ENCODE measurements at regions not wholly inside any gene's neighbourhood (a gene's known extent, or its start where the extent isn't known, plus 50 kb on each side); places are given as distances from the start of the nearest gene placed in this dataset.

DNA sequence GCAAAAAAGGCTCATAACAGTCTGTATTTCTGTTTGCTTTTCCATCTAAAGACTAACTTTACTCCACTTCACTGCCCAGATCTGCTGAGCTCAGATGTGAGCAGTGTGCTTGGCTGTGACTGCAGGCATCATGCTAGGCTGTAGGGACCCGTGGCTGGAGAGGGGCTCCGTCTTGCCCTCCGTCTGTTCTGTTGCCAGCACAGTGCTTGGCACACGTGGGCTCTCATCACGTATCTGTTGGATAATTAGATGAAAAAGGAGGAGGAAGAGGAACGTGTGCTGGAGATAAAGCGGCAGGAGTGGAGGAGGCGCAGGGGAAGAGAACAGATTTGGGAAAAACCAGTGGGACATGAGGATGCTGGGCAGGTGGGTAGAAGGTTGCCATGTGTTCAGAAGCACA is 57.6 kb upstream of the IER3 start:
- no peak for DNase-seq
- intact Hi-C loops (cut with micrococcal nuclease) = no loop called here
- Histone ChIP-seq H3K4me3 (no peak overlapping the region), H3K27me3 (ENCODE audit: low read depth) (no peaks in the 10 kb centered on the region), H3K4me1 (peaks cover 5% of the 10 kb centered on the region), H3K9me3 (replicated peaks) (no peaks in the 10 kb centered on the region), H3K27ac (replicated peaks) (no peak overlapping the region), H3K36me3 (no peaks in the 10 kb centered on the region)
- TF ChIP-seq, protein P1, sequence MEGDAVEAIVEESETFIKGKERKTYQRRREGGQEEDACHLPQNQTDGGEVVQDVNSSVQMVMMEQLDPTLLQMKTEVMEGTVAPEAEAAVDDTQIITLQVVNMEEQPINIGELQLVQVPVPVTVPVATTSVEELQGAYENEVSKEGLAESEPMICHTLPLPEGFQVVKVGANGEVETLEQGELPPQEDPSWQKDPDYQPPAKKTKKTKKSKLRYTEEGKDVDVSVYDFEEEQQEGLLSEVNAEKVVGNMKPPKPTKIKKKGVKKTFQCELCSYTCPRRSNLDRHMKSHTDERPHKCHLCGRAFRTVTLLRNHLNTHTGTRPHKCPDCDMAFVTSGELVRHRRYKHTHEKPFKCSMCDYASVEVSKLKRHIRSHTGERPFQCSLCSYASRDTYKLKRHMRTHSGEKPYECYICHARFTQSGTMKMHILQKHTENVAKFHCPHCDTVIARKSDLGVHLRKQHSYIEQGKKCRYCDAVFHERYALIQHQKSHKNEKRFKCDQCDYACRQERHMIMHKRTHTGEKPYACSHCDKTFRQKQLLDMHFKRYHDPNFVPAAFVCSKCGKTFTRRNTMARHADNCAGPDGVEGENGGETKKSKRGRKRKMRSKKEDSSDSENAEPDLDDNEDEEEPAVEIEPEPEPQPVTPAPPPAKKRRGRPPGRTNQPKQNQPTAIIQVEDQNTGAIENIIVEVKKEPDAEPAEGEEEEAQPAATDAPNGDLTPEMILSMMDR (IDR thresholded peaks at IDR 0.05; ENCODE audit: borderline replicate concordance) = no peak

DNA sequence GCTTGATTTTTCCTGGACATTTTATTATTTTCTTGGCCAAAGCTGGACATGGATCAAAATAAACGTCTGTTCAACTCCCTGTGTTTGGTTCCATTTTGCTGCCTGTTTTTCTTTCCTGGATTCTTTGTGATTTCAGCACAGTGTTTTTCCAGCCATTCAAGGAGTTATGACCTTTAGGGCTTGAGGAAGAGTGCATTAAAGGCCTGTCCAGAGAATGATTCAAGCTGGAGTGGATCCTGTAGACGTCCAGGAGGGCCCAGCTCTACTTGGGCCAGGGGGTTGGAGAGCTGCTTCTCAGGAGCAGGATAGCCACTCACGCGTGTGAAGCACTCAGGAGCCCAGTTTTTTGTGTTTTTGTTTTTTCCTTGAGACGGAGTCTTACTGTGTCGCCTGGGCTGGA is 56.5 kb upstream of the IER3 start:
- H3K4me3 ChIP-seq = no peak overlapping the region
- no peaks in the 10 kb centered on the region for H3K9me3 ChIP-seq (replicated peaks)
- no peak for DNase-seq
- peaks cover 5% of the 10 kb centered on the region for H3K4me1 ChIP-seq
- no peaks in the 10 kb centered on the region for H3K27me3 ChIP-seq (ENCODE audit: low read depth)
- peak overlapping the region; percentile 77 for H3K27ac ChIP-seq (replicated peaks)
- intact Hi-C loops (cut with micrococcal nuclease) = no loop called here
- H3K36me3 ChIP-seq = no peaks in the 10 kb centered on the region
- TF ChIP-seq, protein P1 (IDR thresholded peaks at IDR 0.05; ENCODE audit: borderline replicate concordance) = no peak

DNA sequence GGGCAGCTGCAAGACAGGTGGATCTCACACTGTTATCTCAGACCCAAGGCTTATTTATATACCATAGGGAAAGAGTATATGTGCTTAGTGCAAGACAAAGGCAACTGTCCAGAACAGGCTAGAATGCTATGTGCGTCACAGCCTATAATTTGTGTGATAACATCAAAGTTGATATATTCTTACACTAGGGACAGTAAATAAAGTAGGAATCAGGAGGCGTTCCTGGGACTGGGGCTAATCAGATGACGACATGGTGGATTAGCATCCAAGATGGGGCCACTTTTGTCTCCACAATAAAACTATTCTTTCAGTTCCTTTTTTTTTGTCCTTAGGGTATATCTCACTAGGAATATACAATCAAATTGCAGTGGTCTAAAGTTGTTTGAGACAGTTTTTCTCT is 54.9 kb upstream of the IER3 start:
- Histone ChIP-seq H3K27ac (replicated peaks) (peak overlapping the region; percentile 49), H3K36me3 (no peaks in the 10 kb centered on the region)
- intact Hi-C loops (cut with micrococcal nuclease) = no loop called here

DNA sequence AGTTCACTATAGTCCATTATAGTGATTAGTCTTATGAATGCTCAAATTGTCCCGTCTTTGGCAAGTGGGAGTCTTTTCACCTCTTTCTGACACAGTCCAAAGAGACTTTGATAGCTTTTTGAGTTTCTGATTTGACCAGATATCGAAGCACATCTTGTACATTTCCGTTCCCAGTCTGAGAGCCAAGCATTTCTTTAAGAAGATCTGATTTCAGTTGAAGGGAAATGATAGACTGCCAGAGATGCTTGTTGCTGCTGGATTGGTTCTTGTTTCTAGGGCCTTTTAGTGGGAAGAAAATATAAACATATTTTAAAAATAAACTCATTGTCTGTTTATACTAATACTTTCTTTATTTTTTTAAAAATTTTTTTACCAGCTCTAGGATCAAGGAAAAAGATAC is 54.1 kb upstream of the IER3 start:
- intact Hi-C loops (cut with micrococcal nuclease) = no loop called here
- H3K27ac ChIP-seq (replicated peaks) = peak overlapping the region; percentile 49
- no peak overlapping the region for H3K4me3 ChIP-seq
- peaks cover 6% of the 10 kb centered on the region for H3K4me1 ChIP-seq
- no peaks in the 10 kb centered on the region for H3K27me3 ChIP-seq (ENCODE audit: low read depth)
- H3K9me3 ChIP-seq (replicated peaks) = no peaks in the 10 kb centered on the region
- DNase-seq = no peak
- TF ChIP-seq, protein P1 (IDR thresholded peaks at IDR 0.05; ENCODE audit: borderline replicate concordance) = no peak
- H3K36me3 ChIP-seq = no peaks in the 10 kb centered on the region

More for the DNA sequence above, 54.9 kb upstream of the IER3 start:
- Histone ChIP-seq H3K4me1 (peaks cover 5% of the 10 kb centered on the region), H3K4me3 (no peak overlapping the region), H3K27me3 (ENCODE audit: low read depth) (no peaks in the 10 kb centered on the region), H3K9me3 (replicated peaks) (no peaks in the 10 kb centered on the region)
- TF ChIP-seq, protein P1 (IDR thresholded peaks at IDR 0.05; ENCODE audit: borderline replicate concordance) = no peak
- no peak for DNase-seq

DNA sequence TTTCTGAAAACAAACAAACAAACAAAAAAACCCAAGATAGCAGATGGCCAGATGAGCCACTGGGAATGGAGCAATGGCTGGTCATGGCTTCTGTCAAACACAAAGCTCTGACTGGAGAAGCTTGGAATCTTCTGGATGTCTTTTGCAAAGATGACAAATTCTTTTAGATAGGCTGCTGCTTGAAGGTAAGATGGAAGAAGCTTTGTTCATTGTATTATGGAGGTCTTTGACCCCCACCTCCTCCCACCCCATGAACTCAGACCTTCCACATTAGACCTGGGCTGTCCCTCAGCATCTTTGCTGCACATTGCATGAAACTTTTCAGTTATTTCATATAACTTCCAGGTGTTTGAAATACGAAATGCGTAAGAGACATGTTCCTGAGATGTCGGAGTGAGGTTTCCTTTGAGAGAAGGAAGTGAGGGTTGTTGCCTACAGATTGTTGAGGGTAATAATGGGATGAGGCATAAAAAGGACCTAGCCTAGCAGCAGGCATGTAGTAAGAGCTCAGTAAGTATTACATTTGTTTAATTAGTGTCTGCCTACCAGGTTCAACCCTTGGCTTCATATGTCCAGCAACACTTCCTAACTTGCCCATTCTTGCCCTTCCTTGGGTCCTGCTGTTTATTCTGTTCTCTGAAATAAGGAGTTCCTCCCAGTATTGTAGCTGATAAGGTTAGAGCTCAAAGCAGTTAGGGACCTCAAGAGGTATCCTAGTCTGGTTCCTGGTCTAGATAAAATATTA is 51.4 kb upstream of the IER3 start:
- no peak overlapping the region for H3K27ac ChIP-seq (replicated peaks)
- intact Hi-C loops (cut with micrococcal nuclease) = no loop called here
- peaks cover 4% of the 10 kb centered on the region for H3K4me1 ChIP-seq

More for the DNA sequence above, 51.4 kb upstream of the IER3 start:
- H3K9me3 ChIP-seq (replicated peaks) = no peaks in the 10 kb centered on the region
- DNase-seq = no peak
- no peaks in the 10 kb centered on the region for H3K36me3 ChIP-seq
- TF ChIP-seq, protein P1 (IDR thresholded peaks at IDR 0.05; ENCODE audit: borderline replicate concordance) = no peak
- no peak overlapping the region for H3K4me3 ChIP-seq
- no peaks in the 10 kb centered on the region for H3K27me3 ChIP-seq (ENCODE audit: low read depth)
